GM23248 (cell line): ENCODE measurements at regions not wholly inside any gene's neighbourhood (a gene's known extent, or its start where the extent isn't known, plus 50 kb on each side); places are given as distances from the start of the nearest gene placed in this dataset.

Experiments
- EZH2 ChIP-seq: fragments of 200-600 bp; sonication (generic); IDR thresholded peaks from 2 replicates; pipeline ENCODE4 v1.6.1; 2018; ENCODE audit warnings: antibody characterized with exemption, mild to moderate bottlenecking; ENCODE audit not compliant: insufficient read depth, poor library complexity, severe bottlenecking
- EZH2phosphoT487 ChIP-seq: fragments of 200-600 bp; sonication (generic); IDR thresholded peaks from 2 replicates; pipeline ENCODE4 v1.6.1; 2018; ENCODE audit warnings: antibody characterized with exemption, moderate library complexity, mild to moderate bottlenecking, low read depth; ENCODE audit not compliant: insufficient read depth

DNA sequence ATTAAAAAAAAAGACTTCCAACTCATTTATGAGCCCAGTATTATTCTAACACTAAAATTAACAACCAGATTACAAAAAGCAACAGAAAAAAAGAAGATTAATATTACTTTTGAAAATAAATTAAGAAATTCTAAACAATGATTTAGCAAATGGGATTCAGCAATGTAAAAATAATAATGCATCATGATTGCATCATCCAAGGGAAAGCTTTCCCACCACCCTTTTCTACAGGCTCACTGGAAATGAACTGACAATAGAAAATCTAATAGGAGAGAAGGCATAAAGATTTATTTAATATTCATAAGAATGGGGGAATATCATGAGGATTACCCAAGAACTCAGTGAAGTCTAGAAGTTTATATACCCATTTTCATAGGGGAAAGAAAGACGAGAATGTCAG, 1671.9 kb downstream of the NCAM2 start:
- TF ChIP-seq EZH2 = no peak
- TF ChIP-seq EZH2phosphoT487 = no peak
